Posterior cingulate gyrus (tissue), 11 donors: ENCODE measurements at regions not wholly inside any gene's neighbourhood (a gene's known extent, or its start where the extent isn't known, plus 50 kb on each side); places are given as distances from the start of the nearest gene placed in this dataset.

ENCODE experiments used
- DNase-seq, 10 donors: peaks; one replicate each; pipeline versions ENCODE4 v3.0.0 to v3.0.0-alpha.2; 2020 to 2021; ENCODE audit warnings: mixed read lengths in 3 of 10
- intact Hi-C: fragments of 100-400 bp; cut with DNase I; formaldehyde crosslinking; loops from one replicate; pipeline ENCODE4 v1.15.1; 2023

DNA sequence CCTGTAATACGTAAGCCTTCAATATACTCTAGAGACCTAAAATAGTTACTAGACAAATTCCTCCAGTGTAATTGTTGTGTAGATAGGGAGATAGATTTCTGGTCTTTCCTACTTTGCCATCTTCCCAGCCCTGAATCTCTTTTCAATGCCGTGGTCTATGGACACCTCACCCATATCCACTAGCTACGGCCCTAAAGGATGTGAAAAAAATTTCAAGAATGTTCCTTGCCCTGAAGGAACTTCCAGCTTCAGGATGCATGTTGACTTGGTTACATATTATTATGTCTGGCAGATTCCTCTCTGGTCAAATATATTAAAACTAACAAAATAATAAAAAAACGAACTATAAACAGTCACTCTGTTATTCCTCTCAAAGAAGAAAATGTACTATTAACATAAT, 52.4 kb upstream of the TSPAN5 start:
- no peak for DNase-seq
- intact Hi-C loops, result no loop called here
